Vagina (tissue), 2 donors: ENCODE measurements at regions not wholly inside any gene's neighbourhood (a gene's known extent, or its start where the extent isn't known, plus 50 kb on each side); places are given as distances from the start of the nearest gene placed in this dataset.

ENCODE experiments used
- CTCF ChIP-seq, 3 experiments: fragments of 450-650 bp in 2 of 3; fragments of 200-600 bp in 1 of 3; sonication (generic) in 1 of 3; IDR thresholded peaks; one replicate each; pipeline ENCODE4 v1.5.1; 2017 to 2019; ENCODE audit warnings: antibody characterized with exemption in 3 of 3, mild to moderate bottlenecking in 2 of 3, moderate library complexity in 2 of 3
- POLR2A ChIP-seq, 2 donors: fragments of 450-650 bp; IDR thresholded peaks; one replicate each; pipeline ENCODE4 v1.6.1; 2017; ENCODE audit warnings: antibody characterized with exemption in 2 of 2, mild to moderate bottlenecking in 2 of 2, moderate library complexity in 2 of 2
- POLR2AphosphoS5 ChIP-seq, 2 donors: sonication (generic); formaldehyde crosslinking; IDR thresholded peaks; one replicate each; pipeline ENCODE4 v1.9.0; 2017; ENCODE audit warnings: antibody characterized with exemption in 2 of 2, mild to moderate bottlenecking in 2 of 2, low read depth in 1 of 2; ENCODE audit not compliant: insufficient read depth in 1 of 2

- TF ChIP-seq CTCF (IDR thresholded peaks at IDR 0.05) (no peak), POLR2A (IDR thresholded peaks at IDR 0.05) (no peak), POLR2AphosphoS5 (IDR thresholded peaks at IDR 0.05; ENCODE audit: insufficient read depth in 1 of 2, low read depth in 1 of 2) (no peak)
Measured at GRCh38 chr2:83115155-83115554, 1343.9 kb downstream of the SUCLG1 start.
